Activated CD4-positive, alpha-beta T cell treated with anti-CD3 and anti-CD28 coated beads for 36 hours (primary cell): ENCODE measurements at regions not wholly inside any gene's neighbourhood (a gene's known extent, or its start where the extent isn't known, plus 50 kb on each side); places are given as distances from the start of the nearest gene placed in this dataset.
"Not testable (repeated sequence)": the region's sequence is repeated elsewhere in the genome, so short reads cannot be mapped to it uniquely, and the experiment has no call there.

ENCODE experiments used
- ATAC-seq: fragments of 200-7000 bp; cut with Tn5 transposase; one replicate; pipeline ENCODE4 v1.10.0; 2021; ENCODE audit warnings: mild to moderate bottlenecking, moderate library complexity
- CTCF ChIA-PET: fragments of 350-600 bp; sonication (Branson Sonifier 250); formaldehyde crosslinking; loops from one replicate; lab custom pipeline; 2021; ENCODE audit warnings: antibody characterized with exemption; lab: Charles Lee
- POLR2A ChIA-PET: fragments of 350-600 bp; sonication (Branson Sonifier 250); formaldehyde crosslinking; loops from one replicate; lab custom pipeline; 2021; ENCODE audit warnings: antibody characterized with exemption, inconsistent platforms; lab: Charles Lee
- DNase-seq: peaks from one replicate; pipeline ENCODE4 v3.0.0-alpha.2; 2020
- H3K27ac Mint-ChIP-seq: one replicate; pipeline ENCODE4 v1.8.0; 2021; ENCODE audit warnings: mixed read lengths
- H3K27me3 Mint-ChIP-seq: one replicate; pipeline ENCODE4 v1.8.0; 2021; ENCODE audit warnings: mixed read lengths
- H3K36me3 Mint-ChIP-seq: one replicate; pipeline ENCODE4 v1.8.0; 2021; ENCODE audit warnings: low read depth, mixed read lengths
- H3K4me1 Mint-ChIP-seq: one replicate; pipeline ENCODE4 v1.8.0; 2021; ENCODE audit warnings: mixed read lengths
- H3K4me3 Mint-ChIP-seq: one replicate; pipeline ENCODE4 v1.8.0; 2021; ENCODE audit warnings: mild to moderate bottlenecking, moderate library complexity, mixed read lengths
- H3K9me3 Mint-ChIP-seq: one replicate; pipeline ENCODE4 v1.8.0; 2021; ENCODE audit warnings: low read depth, mixed read lengths
- intact Hi-C, 2 experiments: fragments of 100-400 bp; cut with DNase I in 1 of 2; cut with micrococcal nuclease in 1 of 2; formaldehyde crosslinking; loops; one replicate each; pipeline versions ENCODE4 v1.14.2 to v1.15.1; 2022 to 2024; cut with DNase I, micrococcal nuclease

- intact Hi-C loops = loop anchor here in 1 of 2 experiments (5.0 kb wide), 2 partner anchors 218 to 583 kb away; no protein-coding TSS in a partner anchor
- H3K9me3 Mint-ChIP-seq, POLR2A ChIA-PET, H3K27ac Mint-ChIP-seq, H3K36me3 Mint-ChIP-seq, CTCF ChIA-PET, DNase-seq, H3K4me3 Mint-ChIP-seq, H3K27me3 Mint-ChIP-seq, ATAC-seq, H3K4me1 Mint-ChIP-seq: not testable (repeated sequence)
Observed at GRCh38 chr18:14395533-14395932, 147.9 kb downstream of the POTEC start.

- intact Hi-C loops, H3K36me3 Mint-ChIP-seq, H3K27ac Mint-ChIP-seq, CTCF ChIA-PET, H3K27me3 Mint-ChIP-seq, H3K4me3 Mint-ChIP-seq, H3K9me3 Mint-ChIP-seq, ATAC-seq, POLR2A ChIA-PET, DNase-seq, H3K4me1 Mint-ChIP-seq: not testable (repeated sequence)
Observed at GRCh38 chr18:14393563-14394103, 149.8 kb downstream of the POTEC start.

DNA sequence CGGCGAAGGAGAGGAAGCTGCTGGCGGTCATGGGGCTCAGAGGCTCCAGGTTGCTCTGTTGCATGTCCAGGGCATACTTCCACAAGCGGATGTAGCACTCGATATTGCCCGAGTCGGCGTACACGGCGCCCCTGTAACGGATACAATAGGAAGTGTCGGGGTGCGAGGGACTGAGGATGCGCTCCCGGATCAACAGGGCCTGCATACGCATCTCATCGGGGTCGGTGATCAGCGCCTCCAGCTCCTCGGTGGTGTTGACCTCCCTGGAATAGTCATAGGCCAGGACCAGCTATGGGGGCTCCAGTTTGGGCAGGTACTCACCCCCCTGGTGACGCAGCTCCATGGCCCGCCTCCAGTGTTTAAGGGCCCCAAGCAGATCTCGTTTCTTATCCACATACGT, 150.8 kb downstream of the POTEC start:
- H3K4me3 Mint-ChIP-seq, CTCF ChIA-PET, POLR2A ChIA-PET, H3K36me3 Mint-ChIP-seq, H3K27ac Mint-ChIP-seq, H3K27me3 Mint-ChIP-seq, DNase-seq, H3K4me1 Mint-ChIP-seq, ATAC-seq, H3K9me3 Mint-ChIP-seq, intact Hi-C loops: not testable (repeated sequence)

GRCh38 chr18:14384961-14385360, 158.4 kb downstream of the POTEC start:
- intact Hi-C loops = not testable (repeated sequence)

GRCh38 chr18:14382666-14383065, 160.7 kb downstream of the POTEC start:
- H3K27me3 Mint-ChIP-seq, intact Hi-C loops, CTCF ChIA-PET, DNase-seq, POLR2A ChIA-PET, H3K9me3 Mint-ChIP-seq, H3K4me3 Mint-ChIP-seq, H3K4me1 Mint-ChIP-seq, ATAC-seq, H3K27ac Mint-ChIP-seq, H3K36me3 Mint-ChIP-seq: not testable (repeated sequence)

More at GRCh38 chr18:14384961-14385360, 158.4 kb downstream of the POTEC start:
- DNase-seq, H3K27ac Mint-ChIP-seq, H3K9me3 Mint-ChIP-seq, H3K36me3 Mint-ChIP-seq, POLR2A ChIA-PET, H3K27me3 Mint-ChIP-seq, ATAC-seq, H3K4me1 Mint-ChIP-seq, CTCF ChIA-PET, H3K4me3 Mint-ChIP-seq: not testable (repeated sequence)

- CTCF ChIA-PET, H3K4me1 Mint-ChIP-seq, H3K36me3 Mint-ChIP-seq, H3K27me3 Mint-ChIP-seq, POLR2A ChIA-PET, intact Hi-C loops, H3K4me3 Mint-ChIP-seq, ATAC-seq, H3K27ac Mint-ChIP-seq, DNase-seq, H3K9me3 Mint-ChIP-seq: not testable (repeated sequence)
Observed at GRCh38 chr18:14379489-14379888, 163.9 kb downstream of the POTEC start.

DNA sequence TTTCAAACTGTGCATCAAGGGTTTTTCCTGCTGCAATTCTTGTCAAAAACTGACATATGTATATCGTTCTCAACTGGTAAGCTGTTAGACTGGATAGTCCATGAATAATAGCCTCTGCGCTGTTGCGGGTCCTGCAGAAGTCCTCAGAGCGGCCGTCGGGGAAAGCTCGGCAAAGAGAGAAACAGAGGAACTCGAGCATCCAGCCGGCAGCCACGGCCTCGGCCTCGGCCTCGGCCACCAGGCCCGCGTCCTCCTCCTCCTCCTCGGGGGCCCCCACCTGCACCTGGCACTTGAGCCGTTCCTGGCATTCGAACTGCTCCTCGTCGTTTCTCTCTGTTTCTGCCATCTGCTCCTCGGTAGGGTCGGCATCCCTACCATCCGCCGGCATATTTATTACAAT, 165.0 kb downstream of the POTEC start:
- H3K36me3 Mint-ChIP-seq, H3K4me1 Mint-ChIP-seq, DNase-seq, H3K27me3 Mint-ChIP-seq, ATAC-seq, H3K9me3 Mint-ChIP-seq, CTCF ChIA-PET, intact Hi-C loops, H3K4me3 Mint-ChIP-seq, POLR2A ChIA-PET, H3K27ac Mint-ChIP-seq: not testable (repeated sequence)

DNA sequence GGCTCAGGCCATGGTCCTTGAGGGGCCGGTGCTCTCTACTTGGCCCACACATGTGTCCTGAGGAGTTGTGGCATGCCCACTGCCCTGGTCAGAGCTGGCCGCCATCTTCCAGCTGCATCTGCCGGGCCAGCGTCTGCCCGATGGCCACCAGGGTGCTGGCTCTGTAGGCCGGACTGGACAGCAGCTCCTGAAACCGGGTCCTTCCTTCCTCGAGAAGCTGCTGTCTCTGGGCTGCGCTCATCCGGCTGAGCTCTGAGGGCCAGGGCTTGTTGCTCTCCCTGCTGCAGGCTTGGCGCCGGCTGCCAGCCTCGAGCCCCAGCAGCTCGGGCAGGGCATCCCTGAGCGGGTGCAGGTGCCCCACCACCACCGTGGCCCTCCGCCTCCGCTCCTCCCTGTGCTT, 182.1 kb downstream of the POTEC start:
- intact Hi-C loops, H3K4me1 Mint-ChIP-seq, H3K27ac Mint-ChIP-seq, H3K4me3 Mint-ChIP-seq, POLR2A ChIA-PET, H3K36me3 Mint-ChIP-seq, CTCF ChIA-PET, ATAC-seq, H3K9me3 Mint-ChIP-seq, DNase-seq, H3K27me3 Mint-ChIP-seq: not testable (repeated sequence)

DNA sequence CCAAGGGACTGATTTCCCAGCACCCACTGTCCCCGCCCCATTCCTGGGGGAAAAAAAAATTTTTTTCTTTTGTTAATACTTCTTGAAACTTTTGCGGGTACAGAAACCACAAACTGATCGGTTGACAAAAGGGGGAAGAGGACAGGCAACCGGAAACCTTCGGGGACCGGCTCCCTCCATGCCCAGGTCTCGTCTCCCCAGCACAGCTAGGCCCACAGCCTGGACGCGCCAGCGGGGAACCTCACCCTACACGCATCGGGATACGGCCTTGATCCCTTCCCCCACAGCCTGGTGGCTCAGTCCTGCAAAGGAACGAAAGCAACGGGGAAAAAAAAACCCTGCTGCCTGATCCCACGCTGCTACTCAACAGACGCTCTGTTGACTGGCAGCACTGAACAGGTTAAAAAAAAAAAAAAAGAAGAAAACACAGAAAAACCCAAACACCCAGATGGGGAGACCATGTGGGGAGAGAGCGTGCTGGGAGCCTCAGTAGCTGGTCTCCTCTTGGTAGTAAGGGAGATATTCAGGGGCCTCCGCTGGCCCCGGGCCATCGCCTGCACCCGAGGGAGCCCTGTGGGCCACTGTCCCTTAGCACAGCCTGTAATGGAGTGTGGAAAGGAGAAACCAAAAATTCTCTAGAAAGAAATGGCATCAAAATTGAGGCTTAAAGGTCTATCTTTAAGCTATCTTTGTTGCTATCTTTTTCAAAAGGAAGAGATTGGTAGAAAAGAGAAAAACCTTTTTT, 185.7 kb downstream of the POTEC start:
- DNase-seq, H3K9me3 Mint-ChIP-seq, H3K4me3 Mint-ChIP-seq, H3K4me1 Mint-ChIP-seq, CTCF ChIA-PET, intact Hi-C loops, H3K27me3 Mint-ChIP-seq, H3K36me3 Mint-ChIP-seq, POLR2A ChIA-PET, H3K27ac Mint-ChIP-seq, ATAC-seq: not testable (repeated sequence)

DNA sequence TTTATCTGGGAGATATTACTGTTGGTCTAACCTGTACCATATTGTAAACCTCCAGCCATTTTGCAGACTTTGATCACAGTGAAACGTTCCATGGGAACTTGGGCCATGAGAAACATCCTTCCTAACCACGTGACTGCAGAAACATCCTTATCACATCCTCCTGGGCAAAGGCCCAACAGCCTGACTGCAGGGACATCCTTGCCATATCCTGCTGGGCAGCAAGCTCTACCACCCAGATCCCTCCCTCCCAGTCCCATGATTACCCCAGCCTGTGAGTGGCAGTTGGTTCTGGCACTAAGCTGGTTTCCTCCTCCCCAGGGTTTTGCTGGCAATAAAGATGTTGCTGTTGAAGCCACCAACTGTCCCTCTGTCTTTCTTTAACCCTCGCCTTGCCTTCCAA, 201.2 kb downstream of the POTEC start:
- intact Hi-C loops, H3K27ac Mint-ChIP-seq, DNase-seq, POLR2A ChIA-PET, CTCF ChIA-PET, ATAC-seq, H3K27me3 Mint-ChIP-seq, H3K4me1 Mint-ChIP-seq, H3K36me3 Mint-ChIP-seq, H3K4me3 Mint-ChIP-seq, H3K9me3 Mint-ChIP-seq: not testable (repeated sequence)

- H3K9me3 Mint-ChIP-seq, POLR2A ChIA-PET, intact Hi-C loops, H3K4me3 Mint-ChIP-seq, DNase-seq, ATAC-seq, H3K36me3 Mint-ChIP-seq, H3K4me1 Mint-ChIP-seq, H3K27me3 Mint-ChIP-seq, H3K27ac Mint-ChIP-seq, CTCF ChIA-PET: not testable (repeated sequence)
Observed at GRCh38 chr18:14336017-14336416, 203.8 kb upstream of the ZNF519 start.

DNA sequence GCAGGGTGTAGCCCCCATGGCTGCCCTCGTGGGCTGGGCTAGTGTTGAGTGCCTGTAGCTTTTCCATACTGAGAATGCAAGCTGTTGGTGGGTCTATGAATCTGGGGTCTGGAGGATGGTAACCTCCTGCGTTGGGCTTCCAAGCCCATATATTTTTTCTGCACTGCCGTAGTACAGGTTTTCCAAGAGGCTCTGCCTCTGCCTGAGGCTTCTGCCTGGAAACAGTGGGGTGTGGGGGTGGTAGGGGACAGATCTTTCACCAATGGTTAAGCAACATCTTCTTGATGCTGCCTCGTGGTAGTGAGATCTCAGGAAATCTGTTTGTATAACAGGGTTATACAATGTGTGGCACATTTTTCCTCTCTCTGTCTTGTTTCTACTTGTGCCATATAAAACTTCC, 189.0 kb upstream of the ZNF519 start:
- H3K9me3 Mint-ChIP-seq, H3K4me1 Mint-ChIP-seq, intact Hi-C loops, H3K36me3 Mint-ChIP-seq, CTCF ChIA-PET, H3K27ac Mint-ChIP-seq, H3K27me3 Mint-ChIP-seq, DNase-seq, ATAC-seq, POLR2A ChIA-PET, H3K4me3 Mint-ChIP-seq: not testable (repeated sequence)
